ENCODE measurements at regions not wholly inside any gene's neighbourhood (a gene's known extent, or its start where the extent isn't known, plus 50 kb on each side); places are given as distances from the start of the nearest gene placed in this dataset.

DNA sequence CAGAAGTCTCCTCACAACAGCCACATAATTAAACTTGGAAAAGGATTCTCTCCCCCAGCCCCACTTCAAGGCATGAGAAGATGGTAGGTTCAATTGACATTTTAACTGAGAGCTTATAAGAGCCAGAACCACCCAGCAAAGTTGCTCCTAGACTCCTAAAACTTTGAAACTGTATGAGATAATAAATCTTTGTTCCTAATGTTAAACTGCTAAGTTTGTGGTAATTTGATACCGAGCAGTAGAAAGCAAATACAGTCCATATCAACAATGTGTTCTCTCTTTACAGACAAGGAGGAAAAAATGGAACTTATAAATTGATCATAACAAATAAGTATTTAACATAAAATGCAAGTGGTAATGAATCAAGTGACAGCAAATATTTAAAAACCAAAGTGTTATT is 831.8 kb downstream of the MAFB start:
- H3K36me3 Mint-ChIP-seq (ENCODE audit: insufficient read depth): no peaks in the 10 kb centered on the region
- ATAC-seq (replicated peaks) (no peak), DNase-seq (no peak)
- H3K4me1 Mint-ChIP-seq (ENCODE audit: low read depth in 2 of 2): no peaks in the 10 kb centered on the region
- peaks cover 0 to 3% of the 10 kb centered on the region in 2 donors for H3K9me3 Mint-ChIP-seq
- peaks cover 5 to 6% of the 10 kb centered on the region in 2 donors for H3K27me3 Mint-ChIP-seq
- H3K27ac Mint-ChIP-seq: no peak overlapping the region
- H3K4me3 Mint-ChIP-seq: no peak overlapping the region

DNA sequence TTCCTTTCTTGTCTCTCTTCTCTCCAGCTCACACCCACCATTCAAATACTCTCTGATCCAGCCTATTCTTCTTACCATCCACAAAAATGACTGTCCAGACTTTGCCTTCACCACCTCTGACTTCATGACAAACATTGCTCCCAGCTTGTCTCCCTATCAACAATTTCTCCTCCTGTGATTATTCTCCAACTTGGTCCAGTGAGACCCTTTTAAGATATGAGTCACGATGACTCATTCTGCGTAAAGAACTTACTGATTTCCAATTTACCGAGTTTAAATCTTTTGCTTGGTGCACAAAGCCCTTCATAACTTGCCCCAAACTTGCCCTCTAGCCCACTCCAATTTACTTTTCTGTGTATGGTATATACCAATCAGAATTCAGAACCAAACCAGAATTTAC is 833.2 kb downstream of the MAFB start:
- ATAC-seq (replicated peaks): no peak
- Mint-ChIP-seq H3K36me3 (ENCODE audit: insufficient read depth) (no peaks in the 10 kb centered on the region), H3K27me3 (peaks cover 5 to 6% of the 10 kb centered on the region in 2 donors), H3K4me1 (ENCODE audit: low read depth in 2 of 2) (no peaks in the 10 kb centered on the region), H3K9me3 (peaks cover 0 to 3% of the 10 kb centered on the region in 2 donors), H3K27ac (no peak overlapping the region), H3K4me3 (no peak overlapping the region)
- DNase-seq: no peak

DNA sequence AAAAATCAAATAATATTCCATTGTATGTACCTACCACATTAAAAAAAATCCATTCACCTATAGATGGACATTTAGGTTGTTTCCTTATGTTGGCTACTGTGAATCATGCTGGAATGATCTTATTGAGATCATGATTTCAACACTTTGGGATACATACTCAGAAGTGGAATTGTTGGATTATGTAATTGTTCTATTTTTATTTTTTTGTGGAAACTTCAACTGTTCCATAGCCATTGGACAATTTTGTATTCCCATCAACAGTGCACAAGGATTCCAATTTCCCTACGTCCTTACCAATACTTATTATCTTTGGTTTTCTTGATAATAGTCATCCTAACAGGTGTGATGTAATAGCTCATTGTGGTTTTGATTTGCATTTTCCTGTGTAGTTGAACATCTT is 834.0 kb downstream of the MAFB start:
- no peak for DNase-seq
- H3K27me3 Mint-ChIP-seq: peaks cover 5 to 6% of the 10 kb centered on the region in 2 donors
- ATAC-seq (replicated peaks): no peak
- no peaks in the 10 kb centered on the region for H3K4me1 Mint-ChIP-seq (ENCODE audit: low read depth in 2 of 2)
- H3K4me3 Mint-ChIP-seq: no peak overlapping the region
- H3K9me3 Mint-ChIP-seq: peaks cover 0 to 3% of the 10 kb centered on the region in 2 donors
- no peak overlapping the region for H3K27ac Mint-ChIP-seq
- H3K36me3 Mint-ChIP-seq (ENCODE audit: insufficient read depth): no peaks in the 10 kb centered on the region

DNA sequence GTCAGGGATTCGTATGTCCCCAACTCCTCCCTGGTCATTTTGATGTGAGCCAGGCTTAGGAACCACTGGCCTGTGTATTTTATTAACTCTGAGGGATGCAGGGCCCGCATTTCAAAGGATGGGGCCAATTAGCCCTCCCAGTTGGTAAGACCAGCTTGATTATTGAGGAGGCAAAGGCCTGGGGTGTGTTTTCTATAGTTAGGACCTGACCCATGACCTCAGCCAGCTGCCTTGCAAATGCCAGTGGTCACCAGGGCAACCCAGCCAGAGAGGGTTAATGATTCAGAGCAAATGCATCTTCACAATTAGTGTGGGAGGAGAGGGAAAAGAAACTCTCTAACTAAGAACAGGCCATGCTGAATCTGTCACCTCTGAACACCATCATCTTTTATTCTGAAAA is 835.4 kb downstream of the MAFB start:
- no peak overlapping the region for H3K4me3 Mint-ChIP-seq
- no peaks in the 10 kb centered on the region for H3K4me1 Mint-ChIP-seq (ENCODE audit: low read depth in 2 of 2)
- no peak for ATAC-seq (replicated peaks)
- no peaks in the 10 kb centered on the region for H3K36me3 Mint-ChIP-seq (ENCODE audit: insufficient read depth)
- no peak for DNase-seq
- peaks cover 3 to 6% of the 10 kb centered on the region in 2 donors for H3K27me3 Mint-ChIP-seq
- no peak overlapping the region for H3K27ac Mint-ChIP-seq
- peaks cover 0 to 2% of the 10 kb centered on the region in 2 donors for H3K9me3 Mint-ChIP-seq

DNA sequence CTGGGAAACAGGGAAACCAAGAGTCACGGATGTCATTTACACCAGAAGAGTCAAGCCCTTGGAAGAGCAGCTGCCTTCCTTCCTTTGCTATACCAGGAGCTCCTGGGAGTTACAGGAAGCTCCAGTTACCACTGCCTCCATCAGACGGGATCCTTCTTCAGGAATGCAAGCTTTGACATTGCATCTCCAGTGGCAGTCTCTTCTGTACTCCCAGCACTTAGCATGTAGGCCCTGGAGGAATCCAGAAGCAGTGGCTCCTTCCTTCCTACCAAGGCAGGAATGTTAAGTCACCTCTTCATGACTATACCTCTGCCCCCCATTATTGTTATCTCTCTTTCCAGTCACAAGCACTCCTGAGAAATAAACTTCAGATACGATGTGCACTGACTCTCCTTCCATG is 836.0 kb downstream of the MAFB start:
- H3K27ac Mint-ChIP-seq: no peak overlapping the region
- H3K4me3 Mint-ChIP-seq: no peak overlapping the region
- H3K9me3 Mint-ChIP-seq: no peaks in the 10 kb centered on the region
- no peak for DNase-seq
- ATAC-seq (replicated peaks): no peak
- no peaks in the 10 kb centered on the region for H3K36me3 Mint-ChIP-seq (ENCODE audit: insufficient read depth)
- no peaks in the 10 kb centered on the region for H3K4me1 Mint-ChIP-seq (ENCODE audit: low read depth in 2 of 2)
- H3K27me3 Mint-ChIP-seq: peaks cover 0 to 6% of the 10 kb centered on the region in 2 donors

DNA sequence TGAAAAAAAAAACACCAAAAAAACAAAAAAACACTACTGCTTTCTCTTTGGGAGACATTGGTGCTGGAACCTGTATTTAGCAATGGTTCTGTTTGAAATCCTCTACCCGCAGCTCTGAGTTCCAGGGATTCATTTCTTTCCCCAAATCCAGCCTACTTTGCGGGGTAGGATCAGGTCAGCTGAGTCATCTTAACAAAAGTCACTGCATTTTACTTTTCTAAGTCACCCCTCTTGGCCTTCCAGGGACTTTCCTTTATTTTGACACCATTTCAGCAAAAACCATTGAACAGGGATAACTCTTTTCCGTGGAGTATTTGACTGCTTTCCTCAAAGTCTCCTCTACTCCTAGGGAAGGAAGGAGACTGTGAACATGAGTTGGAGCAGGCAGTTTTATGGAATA is 837.6 kb downstream of the MAFB start:
- Mint-ChIP-seq H3K27me3 (peaks cover 0 to 6% of the 10 kb centered on the region in 2 donors), H3K9me3 (no peaks in the 10 kb centered on the region), H3K27ac (no peak overlapping the region), H3K4me1 (ENCODE audit: low read depth in 2 of 2) (no peaks in the 10 kb centered on the region), H3K36me3 (ENCODE audit: insufficient read depth) (no peaks in the 10 kb centered on the region), H3K4me3 (no peak overlapping the region)
- no peak for DNase-seq
- ATAC-seq (replicated peaks): no peak

DNA sequence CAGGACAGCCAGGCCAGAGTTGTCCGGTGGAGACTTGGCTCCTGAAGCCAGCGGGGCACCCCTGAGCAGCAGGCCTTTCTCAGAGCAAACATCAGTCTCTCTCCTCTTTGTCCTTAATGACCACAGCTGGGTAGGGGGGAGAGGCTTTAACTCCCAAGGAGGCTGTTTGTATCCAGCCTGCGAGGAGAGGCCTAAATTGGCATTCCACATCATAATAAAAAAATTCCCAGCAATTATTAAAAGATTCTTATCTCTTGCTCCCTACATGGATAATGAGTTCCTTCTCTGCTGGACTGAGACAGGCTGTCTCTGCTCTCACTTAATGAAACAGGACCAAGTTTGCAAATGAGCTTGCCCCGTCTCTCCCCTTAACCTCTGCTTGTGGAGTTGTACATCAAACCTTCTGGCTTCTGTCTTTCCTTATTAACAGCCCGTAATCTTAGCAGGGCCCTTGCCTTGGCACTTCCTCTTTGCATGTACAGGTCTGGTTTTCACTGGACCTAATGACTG is 838.2 kb downstream of the MAFB start:
- Mint-ChIP-seq H3K4me1 (ENCODE audit: low read depth in 2 of 2) (no peaks in the 10 kb centered on the region), H3K27me3 (peaks cover 0 to 6% of the 10 kb centered on the region in 2 donors), H3K9me3 (no peaks in the 10 kb centered on the region), H3K36me3 (ENCODE audit: insufficient read depth) (no peaks in the 10 kb centered on the region), H3K4me3 (no peak overlapping the region), H3K27ac (no peak overlapping the region)
- ATAC-seq (replicated peaks) (no peak), DNase-seq (no peak)

DNA sequence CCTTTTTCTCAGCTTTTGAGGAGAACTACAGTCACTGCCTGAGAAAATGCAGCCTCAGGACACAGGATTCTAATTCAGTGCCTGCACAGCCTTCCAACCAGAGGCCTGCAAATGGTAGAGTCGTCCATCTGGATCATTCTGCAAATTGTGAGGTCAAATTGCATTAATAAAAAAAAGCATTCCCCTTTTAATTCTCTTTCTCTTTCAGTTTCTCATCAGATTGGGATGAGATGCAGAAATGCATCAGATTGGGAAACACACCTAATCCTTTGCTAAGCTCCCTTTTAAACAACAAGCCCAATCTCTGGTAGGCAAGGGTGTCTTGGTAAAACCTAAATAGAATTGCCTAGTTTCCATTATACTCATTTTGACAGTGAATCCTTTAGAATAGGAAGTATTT is 838.8 kb downstream of the MAFB start:
- DNase-seq (no peak), ATAC-seq (replicated peaks) (no peak)
- peaks cover 0 to 2% of the 10 kb centered on the region in 2 donors for H3K9me3 Mint-ChIP-seq
- no peak overlapping the region for H3K4me3 Mint-ChIP-seq
- no peaks in the 10 kb centered on the region for H3K4me1 Mint-ChIP-seq (ENCODE audit: low read depth in 2 of 2)
- H3K27ac Mint-ChIP-seq: no peak overlapping the region
- no peaks in the 10 kb centered on the region for H3K36me3 Mint-ChIP-seq (ENCODE audit: insufficient read depth)
- peaks cover 0 to 6% of the 10 kb centered on the region in 2 donors for H3K27me3 Mint-ChIP-seq

DNA sequence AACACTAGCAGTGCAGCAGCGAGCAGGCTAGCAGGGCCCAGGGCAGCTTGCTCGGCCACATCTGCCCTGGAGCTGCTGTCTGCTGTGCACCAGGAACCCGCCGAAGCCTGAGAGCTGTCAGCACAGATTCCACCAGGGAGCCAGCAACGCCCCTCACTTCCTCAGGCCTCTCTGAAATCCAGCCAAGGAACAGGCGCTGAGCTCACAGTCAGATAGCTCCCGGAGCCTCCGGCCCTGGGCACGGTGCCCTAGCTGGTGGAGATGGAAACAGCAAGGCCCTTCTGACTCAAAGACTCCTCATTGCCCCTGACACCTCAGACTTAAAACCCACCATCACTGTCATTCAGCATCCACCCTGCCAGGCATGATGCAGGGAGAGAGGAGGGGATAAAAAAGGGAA is 839.4 kb downstream of the MAFB start:
- no peak for ATAC-seq (replicated peaks)
- no peak for DNase-seq
- no peaks in the 10 kb centered on the region for H3K4me1 Mint-ChIP-seq (ENCODE audit: low read depth in 2 of 2)
- H3K9me3 Mint-ChIP-seq: peaks cover 0 to 4% of the 10 kb centered on the region in 2 donors
- no peaks in the 10 kb centered on the region for H3K36me3 Mint-ChIP-seq (ENCODE audit: insufficient read depth)
- no peak overlapping the region for H3K4me3 Mint-ChIP-seq
- H3K27me3 Mint-ChIP-seq: peaks cover 0 to 6% of the 10 kb centered on the region in 2 donors
- no peak overlapping the region for H3K27ac Mint-ChIP-seq

DNA sequence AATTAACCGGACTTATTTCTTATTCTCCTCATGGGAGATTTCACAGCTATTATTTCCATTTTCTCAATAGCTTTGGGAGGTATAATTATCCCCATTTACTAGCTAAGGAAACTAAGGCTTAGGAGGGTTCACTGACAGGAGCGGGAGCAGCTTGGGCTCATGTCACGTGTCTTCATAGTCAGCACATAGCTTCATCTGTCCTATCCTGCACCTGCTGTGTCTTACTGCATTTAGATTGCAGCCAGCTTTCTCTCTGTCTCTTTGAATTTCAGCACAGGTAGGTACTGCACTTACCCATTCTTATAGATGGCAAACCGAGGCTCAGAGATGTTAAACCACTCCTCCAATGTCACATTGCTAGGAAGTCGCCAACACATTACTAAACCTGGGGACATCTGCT is 839.9 kb downstream of the MAFB start:
- no peak overlapping the region for H3K27ac Mint-ChIP-seq
- H3K36me3 Mint-ChIP-seq (ENCODE audit: insufficient read depth): no peaks in the 10 kb centered on the region
- DNase-seq (no peak), ATAC-seq (replicated peaks) (no peak)
- peaks cover 0 to 6% of the 10 kb centered on the region in 2 donors for H3K27me3 Mint-ChIP-seq
- H3K4me1 Mint-ChIP-seq (ENCODE audit: low read depth in 2 of 2): no peaks in the 10 kb centered on the region
- H3K4me3 Mint-ChIP-seq: no peak overlapping the region
- peaks cover 0 to 4% of the 10 kb centered on the region in 2 donors for H3K9me3 Mint-ChIP-seq

DNA sequence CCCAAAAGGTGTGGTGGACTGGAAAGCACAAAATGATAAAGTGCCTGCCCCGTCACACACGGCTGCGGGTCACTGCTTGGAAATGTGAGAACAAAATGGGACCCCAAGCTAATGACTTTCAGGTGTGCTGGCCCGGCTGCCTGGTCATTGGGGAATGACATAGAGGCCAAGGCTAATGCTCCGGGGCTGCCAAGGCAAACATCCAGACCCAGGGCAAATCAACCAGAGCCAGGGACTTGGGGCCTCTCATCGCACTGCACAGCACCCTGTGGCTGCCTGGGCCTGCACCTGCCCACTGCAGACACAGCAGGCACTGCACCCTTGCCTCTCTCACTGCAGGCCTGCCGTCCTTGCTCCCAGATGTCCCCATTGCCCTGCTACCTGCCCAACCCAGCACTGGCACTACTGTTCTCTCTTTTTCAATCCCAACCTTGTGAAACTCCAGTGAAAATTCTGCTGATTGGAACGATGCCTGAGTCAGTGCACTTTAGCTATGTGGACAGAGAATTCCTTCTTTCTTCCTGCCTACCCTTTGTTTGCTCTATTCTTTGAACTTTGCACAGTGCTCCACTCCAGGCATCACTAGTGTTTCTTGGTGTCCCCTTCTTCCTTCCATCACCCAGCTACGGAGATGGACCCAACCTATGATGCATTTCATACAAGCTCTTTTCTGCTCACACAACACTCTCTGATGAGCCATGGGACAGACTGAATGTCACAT is 849.5 kb downstream of the MAFB start:
- no peaks in the 10 kb centered on the region for H3K36me3 Mint-ChIP-seq (ENCODE audit: insufficient read depth)

DNA sequence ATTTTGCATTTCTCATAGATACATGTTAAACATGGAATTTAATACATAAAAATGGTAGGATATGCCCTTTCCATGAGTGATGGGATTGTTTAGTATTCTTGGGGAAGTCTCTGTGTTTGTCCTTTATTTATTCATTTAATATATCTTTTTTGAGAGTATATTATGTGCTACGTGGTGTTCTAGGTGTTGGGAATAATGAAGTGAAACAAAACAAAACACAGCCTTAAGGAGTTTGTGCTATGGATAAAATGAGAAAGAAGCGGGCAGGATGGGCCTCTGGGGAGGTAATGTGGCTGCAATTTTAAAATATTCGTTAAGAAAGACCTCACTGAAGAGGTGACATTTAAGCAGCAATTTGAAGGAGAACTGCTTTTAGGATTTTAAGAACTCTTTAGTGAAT is 851.5 kb downstream of the MAFB start:
- Mint-ChIP-seq H3K4me3 (no peak overlapping the region), H3K4me1 (ENCODE audit: low read depth in 2 of 2) (no peaks in the 10 kb centered on the region), H3K27me3 (no peaks in the 10 kb centered on the region), H3K27ac (no peak overlapping the region), H3K36me3 (ENCODE audit: insufficient read depth) (no peaks in the 10 kb centered on the region), H3K9me3 (no peaks in the 10 kb centered on the region)
- DNase-seq (no peak), ATAC-seq (replicated peaks) (no peak)

More for the DNA sequence above, 849.5 kb downstream of the MAFB start:
- H3K4me3 Mint-ChIP-seq: no peak overlapping the region
- ATAC-seq (replicated peaks) (no peak), DNase-seq (no peak)
- H3K9me3 Mint-ChIP-seq: no peaks in the 10 kb centered on the region
- no peaks in the 10 kb centered on the region for H3K4me1 Mint-ChIP-seq (ENCODE audit: low read depth in 2 of 2)
- no peaks in the 10 kb centered on the region for H3K27me3 Mint-ChIP-seq
- no peak overlapping the region for H3K27ac Mint-ChIP-seq

DNA sequence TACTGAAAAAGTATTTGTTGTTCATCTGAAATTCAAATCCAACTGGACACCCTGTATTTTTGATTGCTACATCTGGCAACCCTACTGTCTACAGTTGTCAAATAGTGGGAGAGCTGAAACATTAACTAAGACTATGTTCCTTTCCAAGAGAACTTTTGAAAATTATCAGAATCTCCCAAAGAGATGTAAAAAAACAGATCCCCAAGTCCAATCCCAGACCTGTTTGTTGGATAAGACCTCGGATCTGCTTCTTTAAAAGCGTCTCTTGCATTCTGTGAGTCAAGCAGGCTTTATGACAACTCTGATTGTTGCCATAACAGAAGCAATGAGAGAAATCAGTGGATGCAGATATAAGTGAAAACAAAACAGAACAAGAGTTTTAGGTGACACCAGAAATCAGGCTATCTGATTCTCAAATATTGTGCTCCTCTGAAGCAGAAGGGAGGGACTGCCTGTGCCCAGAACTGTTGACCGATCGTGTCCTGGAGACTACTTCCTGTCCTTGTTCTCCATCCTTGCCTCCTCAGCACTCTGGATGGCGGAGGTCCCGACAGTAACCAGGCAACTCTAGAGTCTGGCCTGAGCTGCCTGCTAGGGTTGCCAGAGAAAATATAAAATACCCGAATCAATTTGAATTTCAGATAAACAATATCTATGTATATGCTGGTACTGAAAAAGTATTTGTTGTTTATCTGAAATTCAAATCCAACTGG is 853.8 kb downstream of the MAFB start:
- Mint-ChIP-seq H3K9me3 (no peaks in the 10 kb centered on the region), H3K36me3 (ENCODE audit: insufficient read depth) (no peaks in the 10 kb centered on the region), H3K4me1 (ENCODE audit: low read depth in 2 of 2) (no peaks in the 10 kb centered on the region), H3K27ac (no peak overlapping the region), H3K4me3 (no peak overlapping the region), H3K27me3 (no peaks in the 10 kb centered on the region)
- no peak for DNase-seq
- ATAC-seq (replicated peaks): no peak

DNA sequence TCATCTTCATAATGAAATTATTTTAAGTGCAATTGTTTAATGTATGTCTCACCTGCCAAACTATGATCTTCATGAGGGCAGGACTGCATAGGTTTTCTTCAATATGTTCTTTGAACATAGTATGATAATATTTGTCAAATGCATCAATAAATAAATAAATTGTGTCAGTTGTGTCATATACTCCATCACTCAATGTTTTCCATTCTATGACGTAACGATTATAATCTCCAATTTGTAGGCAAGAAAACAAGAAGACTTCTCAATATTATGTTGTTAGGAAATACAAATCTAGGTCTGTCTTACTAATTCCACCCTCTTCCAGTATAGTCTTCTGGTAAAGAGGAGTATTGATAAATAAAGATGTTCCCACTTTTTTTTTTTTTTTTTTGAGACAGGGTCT is 858.1 kb downstream of the MAFB start:
- Mint-ChIP-seq H3K27ac (no peak overlapping the region), H3K4me3 (no peak overlapping the region), H3K36me3 (ENCODE audit: insufficient read depth) (no peaks in the 10 kb centered on the region), H3K27me3 (no peaks in the 10 kb centered on the region), H3K9me3 (peaks cover 0 to 2% of the 10 kb centered on the region in 2 donors), H3K4me1 (ENCODE audit: low read depth in 2 of 2) (no peaks in the 10 kb centered on the region)
- DNase-seq: no peak
- no peak for ATAC-seq (replicated peaks)
